H9 (cell line): ENCODE measurements at regions not wholly inside any gene's neighbourhood (a gene's known extent, or its start where the extent isn't known, plus 50 kb on each side); places are given as distances from the start of the nearest gene placed in this dataset.
A peak's percentile ranks its signal among the peaks of the same experiment; 100 is the strongest.

Source experiments
- DNase-seq: peaks from one replicate; pipeline ENCODE4 v3.0.0-alpha.2; 2017
- H2AFZ ChIP-seq: one replicate; pipeline ENCODE4 v1.6.1; 2013; ENCODE audit warnings: mild to moderate bottlenecking, low read length, control low read depth, moderate library complexity
- H2AK5ac ChIP-seq: 2 replicates; pipeline ENCODE4 v1.6.1; 2013; ENCODE audit warnings: low read length, control low read depth, mixed read lengths; ENCODE audit not compliant: insufficient read length
- H2BK120ac ChIP-seq: one replicate; pipeline ENCODE4 v1.6.1; 2013; ENCODE audit warnings: low read depth, mild to moderate bottlenecking, low read length, control low read depth, inconsistent platforms; ENCODE audit not compliant: poor library complexity, severe bottlenecking
- H2BK12ac ChIP-seq: 2 replicates; pipeline ENCODE4 v1.6.1; 2013; ENCODE audit warnings: low read length, control low read depth, mixed read lengths, low read depth; ENCODE audit not compliant: insufficient read length
- H2BK15ac ChIP-seq: 2 replicates; pipeline ENCODE4 v1.6.1; 2013; ENCODE audit warnings: low read depth, low read length, control low read depth
- H2BK20ac ChIP-seq: one replicate; pipeline ENCODE4 v1.6.1; 2013; ENCODE audit warnings: low read depth, mild to moderate bottlenecking, low read length, control low read depth, inconsistent platforms; ENCODE audit not compliant: poor library complexity, severe bottlenecking
- H2BK5ac ChIP-seq: 2 replicates; pipeline ENCODE4 v1.6.1; 2013; ENCODE audit warnings: low read length, control low read depth, mixed read lengths; ENCODE audit not compliant: insufficient read length
- H3K14ac ChIP-seq: 2 replicates; pipeline ENCODE4 v1.6.1; 2013; ENCODE audit warnings: low read length, control low read depth; ENCODE audit not compliant: insufficient read depth
- H3K18ac ChIP-seq: 2 replicates; pipeline ENCODE4 v1.6.1; 2013; ENCODE audit warnings: low read depth, mild to moderate bottlenecking, mixed read lengths, low read length, control low read depth; ENCODE audit not compliant: insufficient read length
- H3K23ac ChIP-seq: 2 replicates; pipeline ENCODE4 v1.6.1; 2013; ENCODE audit warnings: low read length, control low read depth, mixed read lengths, low read depth; ENCODE audit not compliant: insufficient read length
- H3K23me2 ChIP-seq: 2 replicates; pipeline ENCODE4 v1.6.1; 2013; ENCODE audit warnings: low read depth, mild to moderate bottlenecking, mixed read lengths, low read length, control low read depth; ENCODE audit not compliant: insufficient read length, poor library complexity, severe bottlenecking
- H3K27ac ChIP-seq: 2 replicates; pipeline ENCODE4 v1.5.1; 2013; ENCODE audit warnings: low read length, control low read depth, mixed read lengths, low read depth; ENCODE audit not compliant: insufficient read length
- H3K27me3 ChIP-seq: 2 replicates; pipeline ENCODE4 v1.6.1; 2013; ENCODE audit warnings: low read length, control low read depth, inconsistent platforms; ENCODE audit not compliant: insufficient read depth
- H3K4ac ChIP-seq: 2 replicates; pipeline ENCODE4 v1.6.1; 2013; ENCODE audit warnings: low read depth, mild to moderate bottlenecking, control low read depth, inconsistent platforms, low read length, moderate library complexity
- H3K4me1 ChIP-seq: 2 replicates; pipeline ENCODE4 v1.6.1; 2013; ENCODE audit warnings: low read length, control low read depth, inconsistent platforms; ENCODE audit not compliant: insufficient read depth
- H3K4me2 ChIP-seq: 2 replicates; pipeline ENCODE4 v1.6.1; 2013; ENCODE audit warnings: low read length, control low read depth, mixed read lengths; ENCODE audit not compliant: insufficient read length, insufficient read depth
- H3K56ac ChIP-seq: 2 replicates; pipeline ENCODE4 v1.6.1; 2013; ENCODE audit warnings: low read depth, mild to moderate bottlenecking, mixed read lengths, low read length, control low read depth; ENCODE audit not compliant: insufficient read length
- H3K79me1 ChIP-seq: 2 replicates; pipeline ENCODE4 v1.6.1; 2013; ENCODE audit warnings: low read depth, mild to moderate bottlenecking, moderate library complexity, low read length, control low read depth, inconsistent platforms; ENCODE audit not compliant: insufficient read depth, poor library complexity, severe bottlenecking
- H3K79me2 ChIP-seq: 2 replicates; pipeline ENCODE4 v1.6.1; 2013; ENCODE audit warnings: low read length, control low read depth, inconsistent platforms; ENCODE audit not compliant: insufficient read depth
- H3K9ac ChIP-seq: 2 replicates; pipeline ENCODE4 v1.6.1; 2013; ENCODE audit warnings: low read length, control low read depth, mixed read lengths; ENCODE audit not compliant: insufficient read length; ENCODE audit errors: extremely low read depth
- H3K9me3 ChIP-seq: one replicate; pipeline ENCODE4 v1.6.1; 2013; ENCODE audit warnings: low read depth, low read length, inconsistent platforms; ENCODE audit not compliant: control insufficient read depth
- H3T11ph ChIP-seq: one replicate; pipeline ENCODE4 v1.6.1; 2013; ENCODE audit warnings: mild to moderate bottlenecking, low read length, control low read depth, inconsistent platforms
- H4K20me1 ChIP-seq: one replicate; pipeline ENCODE4 v1.6.1; 2013; ENCODE audit not compliant: control insufficient read depth, insufficient read length, insufficient read depth
- H4K5ac ChIP-seq: 2 replicates; pipeline ENCODE4 v1.6.1; 2013; ENCODE audit warnings: low read depth, mild to moderate bottlenecking, mixed read lengths, low read length, control low read depth; ENCODE audit not compliant: insufficient read length
- H4K8ac ChIP-seq: replicated peaks from 2 replicates; pipeline ENCODE4 v1.6.1; 2013; ENCODE audit warnings: low read length, control low read depth, mixed read lengths, low read depth; ENCODE audit not compliant: insufficient read length
- H4K91ac ChIP-seq: 2 replicates; pipeline ENCODE4 v1.6.1; 2013; ENCODE audit warnings: low read depth, mild to moderate bottlenecking, moderate library complexity, mixed read lengths, low read length, control low read depth; ENCODE audit not compliant: insufficient read length
- H3K27ac Mint-ChIP-seq, 3 experiments: 2 replicates in 2 of 3; 3 replicates in 1 of 3; pipeline ENCODE4 v1.8.0; 2020 to 2021; ENCODE audit warnings: mixed read lengths in 3 of 3, mild to moderate bottlenecking in 1 of 3, moderate library complexity in 1 of 3
- H3K27me3 Mint-ChIP-seq: 2 replicates; pipeline ENCODE4 v1.8.0; 2021; ENCODE audit warnings: low read depth, mild to moderate bottlenecking, moderate library complexity, mixed read lengths
- H3K36me3 Mint-ChIP-seq, 3 experiments: 2 replicates in 2 of 3; 3 replicates in 1 of 3; pipeline ENCODE4 v1.8.0; 2020 to 2021; ENCODE audit warnings: low read depth in 3 of 3, mixed read lengths in 3 of 3; ENCODE audit not compliant: insufficient read depth in 1 of 3
- H3K4me1 Mint-ChIP-seq, 2 experiments: 2 replicates each; pipeline ENCODE4 v1.8.0; 2020; ENCODE audit warnings: mixed read lengths in 2 of 2
- H3K4me3 Mint-ChIP-seq, 2 experiments: 2 replicates in 1 of 2; 3 replicates in 1 of 2; pipeline ENCODE4 v1.8.0; 2020 to 2021; ENCODE audit warnings: mild to moderate bottlenecking in 2 of 2, mixed read lengths in 2 of 2, moderate library complexity in 1 of 2
- H3K9me3 Mint-ChIP-seq, 2 experiments: 2 replicates in 1 of 2; 3 replicates in 1 of 2; pipeline ENCODE4 v1.8.0; 2020; ENCODE audit warnings: mild to moderate bottlenecking in 2 of 2, mixed read lengths in 2 of 2, moderate library complexity in 1 of 2
- WGBS: extraction: QIAGEN DNeasy Blood & Tissue Kit; methylation state at CpG from one replicate; pipeline ENCODE4 v1.1.7; 2013; ENCODE audit warnings: missing lambda C conversion rate, low lambda C conversion rate, mixed read lengths; ENCODE audit not compliant: insufficient read length; ENCODE audit errors: extremely low coverage; 5-methylcytosine and 5-hydroxymethylcytosine counted together
- TF ChIP-seq, protein P1 (sequence below): fragments of 200-600 bp; sonication (generic); conservative IDR thresholded peaks from 3 replicates; pipeline ENCODE4 v1.8.0; 2021; ENCODE audit warnings: antibody characterized with exemption, mild to moderate bottlenecking

- Mint-ChIP-seq H3K4me1 (peaks cover 35 to 40% of the 10 kb centered on the region in 2 experiments), H3K9me3 (no peaks in the 10 kb centered on the region; a peak in 1 of 5 replicates), H3K36me3 (no peaks in the 10 kb centered on the region), H3K27ac (peak overlapping the region; percentile 78 to 96 (median 95)), H3K27me3 (no peaks in the 10 kb centered on the region), H3K4me3 (no peak overlapping the region; a peak in 1 of 5 replicates)
- H4K91ac ChIP-seq: no peak overlapping the region
- no peaks in the 10 kb centered on the region for H3K27me3 ChIP-seq
- H4K5ac ChIP-seq: no peak overlapping the region
- no peaks in the 10 kb centered on the region for H3K9me3 ChIP-seq
- H3K4ac ChIP-seq: no peak overlapping the region
- H3K27ac ChIP-seq: peak overlapping the region; percentile 4
- no peaks in the 10 kb centered on the region for H3K79me1 ChIP-seq
- peak overlapping the region; percentile 0 for H3K4me2 ChIP-seq
- no peak overlapping the region for H3K56ac ChIP-seq
- H2BK120ac ChIP-seq: no peak overlapping the region
- no peak overlapping the region for H3K14ac ChIP-seq
- H3T11ph ChIP-seq: no peak overlapping the region
- no peak overlapping the region for H2BK12ac ChIP-seq
- H4K20me1 ChIP-seq: no peaks in the 10 kb centered on the region
- H4K8ac ChIP-seq: no peak overlapping the region
- no peak overlapping the region for H2BK5ac ChIP-seq
- no peak overlapping the region for H3K9ac ChIP-seq
- WGBS: no CpG with 5 or more reads among the region's 3 CpGs
- no peak for DNase-seq
- H3K23ac ChIP-seq: no peak overlapping the region
- H2AK5ac ChIP-seq: no peak overlapping the region
- H3K79me2 ChIP-seq: no peaks in the 10 kb centered on the region
- TF ChIP-seq, protein P1, sequence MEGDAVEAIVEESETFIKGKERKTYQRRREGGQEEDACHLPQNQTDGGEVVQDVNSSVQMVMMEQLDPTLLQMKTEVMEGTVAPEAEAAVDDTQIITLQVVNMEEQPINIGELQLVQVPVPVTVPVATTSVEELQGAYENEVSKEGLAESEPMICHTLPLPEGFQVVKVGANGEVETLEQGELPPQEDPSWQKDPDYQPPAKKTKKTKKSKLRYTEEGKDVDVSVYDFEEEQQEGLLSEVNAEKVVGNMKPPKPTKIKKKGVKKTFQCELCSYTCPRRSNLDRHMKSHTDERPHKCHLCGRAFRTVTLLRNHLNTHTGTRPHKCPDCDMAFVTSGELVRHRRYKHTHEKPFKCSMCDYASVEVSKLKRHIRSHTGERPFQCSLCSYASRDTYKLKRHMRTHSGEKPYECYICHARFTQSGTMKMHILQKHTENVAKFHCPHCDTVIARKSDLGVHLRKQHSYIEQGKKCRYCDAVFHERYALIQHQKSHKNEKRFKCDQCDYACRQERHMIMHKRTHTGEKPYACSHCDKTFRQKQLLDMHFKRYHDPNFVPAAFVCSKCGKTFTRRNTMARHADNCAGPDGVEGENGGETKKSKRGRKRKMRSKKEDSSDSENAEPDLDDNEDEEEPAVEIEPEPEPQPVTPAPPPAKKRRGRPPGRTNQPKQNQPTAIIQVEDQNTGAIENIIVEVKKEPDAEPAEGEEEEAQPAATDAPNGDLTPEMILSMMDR: no peak
- no peak overlapping the region for H2BK15ac ChIP-seq
- no peak overlapping the region for H2AFZ ChIP-seq
- no peak overlapping the region for H2BK20ac ChIP-seq
- peaks cover 5% of the 10 kb centered on the region; the same call in 1 of the 2 replicates for H3K4me1 ChIP-seq
- no peak overlapping the region for H3K18ac ChIP-seq
- no peaks in the 10 kb centered on the region for H3K23me2 ChIP-seq
Measured at GRCh38 chr5:145178641-145179523, 656.3 kb downstream of the PRELID2 start.
